ENCODE measurements at regions not wholly inside any gene's neighbourhood (a gene's known extent, or its start where the extent isn't known, plus 50 kb on each side); places are given as distances from the start of the nearest gene placed in this dataset.

DNA sequence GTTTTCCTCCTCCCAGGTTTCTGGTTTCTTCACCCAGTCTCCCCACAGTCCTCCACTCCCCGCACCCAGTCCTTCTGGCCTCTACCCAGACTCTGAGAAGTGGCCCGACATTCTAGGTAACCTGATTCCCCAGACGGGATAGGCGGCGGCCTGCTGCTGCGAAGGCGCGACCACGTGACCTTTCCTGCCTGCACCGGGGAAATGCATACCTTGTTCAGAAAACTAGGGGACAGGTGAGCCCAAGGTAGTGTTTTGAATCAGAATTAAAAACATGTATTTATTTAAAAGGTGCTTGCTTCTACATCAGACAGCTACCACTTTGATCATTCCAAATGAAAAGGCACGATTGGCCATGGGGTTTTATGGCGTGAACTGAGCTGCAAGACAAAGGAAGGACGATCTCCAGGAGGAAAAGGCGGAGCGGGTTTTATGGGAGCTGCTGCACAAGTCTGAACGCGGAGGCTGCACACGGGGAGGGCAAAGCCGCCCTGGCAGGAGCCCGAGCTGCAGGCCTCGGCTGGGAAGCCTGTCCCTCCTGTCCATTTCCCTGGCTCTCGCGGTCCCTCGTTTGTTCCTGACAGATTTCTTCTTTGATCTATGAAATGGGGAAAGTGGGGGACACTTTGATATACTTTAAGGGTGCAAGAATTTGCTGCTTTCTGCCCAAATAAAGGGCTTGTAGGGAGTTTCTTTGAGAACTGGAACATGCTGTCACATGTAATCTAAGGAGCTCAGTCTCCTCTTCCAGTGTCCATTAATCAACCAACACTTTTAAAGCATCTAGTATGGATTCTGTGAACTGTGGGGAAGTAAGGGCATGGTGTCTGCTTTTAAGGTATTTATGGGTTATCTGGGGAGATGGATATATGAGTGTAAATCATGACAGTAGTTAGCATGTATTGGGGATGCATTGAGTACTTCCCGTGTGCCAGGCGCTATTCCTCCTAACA is 150.9 kb downstream of the SPRY1 start:
- H3K36me3 Mint-ChIP-seq (ENCODE audit: low read depth): no peaks in the 10 kb centered on the region
- peaks cover 6% of the 10 kb centered on the region for H3K27me3 Mint-ChIP-seq (ENCODE audit: insufficient read depth)
- no peak overlapping the region for H3K27ac Mint-ChIP-seq
- no peak for TF ChIP-seq CTCF (IDR thresholded peaks at IDR 0.05)
- no peaks in the 10 kb centered on the region for H3K9me3 Mint-ChIP-seq
- no peaks in the 10 kb centered on the region for H3K4me1 Mint-ChIP-seq (ENCODE audit: low read depth)
- DNase-seq: no peak
- H3K4me3 Mint-ChIP-seq: no peak overlapping the region

DNA sequence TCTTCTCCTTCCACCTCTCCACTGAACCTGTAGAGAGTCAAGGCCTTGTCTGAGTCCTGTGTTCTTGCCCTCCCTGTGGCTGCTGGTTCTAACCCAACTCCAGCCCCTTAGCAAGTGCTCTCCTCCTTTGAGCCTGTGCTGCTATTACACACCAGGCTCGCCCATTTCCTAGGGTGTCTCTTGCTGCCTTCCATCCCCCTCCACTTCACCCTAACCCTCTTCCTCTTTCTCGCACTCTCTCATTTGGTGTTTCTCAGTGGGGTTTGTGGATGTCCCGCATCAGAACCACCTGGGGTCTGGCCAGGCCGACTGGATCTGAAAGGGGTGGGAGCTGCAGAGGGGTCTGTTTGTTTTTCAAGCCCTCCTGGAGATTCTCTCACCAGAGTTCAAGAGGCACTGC is 156.7 kb downstream of the SPRY1 start:
- DNase-seq: no peak
- no peaks in the 10 kb centered on the region for H3K9me3 Mint-ChIP-seq
- no peak overlapping the region for H3K27ac Mint-ChIP-seq
- no peaks in the 10 kb centered on the region for H3K36me3 Mint-ChIP-seq (ENCODE audit: low read depth)
- TF ChIP-seq CTCF (IDR thresholded peaks at IDR 0.05): no peak
- H3K27me3 Mint-ChIP-seq (ENCODE audit: insufficient read depth): peaks cover 4% of the 10 kb centered on the region; the same call in 1 of the 2 replicates
- no peak overlapping the region for H3K4me3 Mint-ChIP-seq
- peaks cover 23% of the 10 kb centered on the region for H3K4me1 Mint-ChIP-seq (ENCODE audit: low read depth)

- Mint-ChIP-seq H3K27ac (no peak overlapping the region), H3K4me3 (no peak overlapping the region)
Observed at GRCh38 chr4:123553733-123554637, 157.4 kb downstream of the SPRY1 start.

GRCh38 chr4:123554801-123555232 is 158.2 kb downstream of the SPRY1 start:
- no peak for DNase-seq
- Mint-ChIP-seq H3K36me3 (ENCODE audit: low read depth) (no peaks in the 10 kb centered on the region), H3K4me1 (ENCODE audit: low read depth) (peaks cover 31% of the 10 kb centered on the region), H3K27me3 (ENCODE audit: insufficient read depth) (peaks cover 4% of the 10 kb centered on the region; the same call in 1 of the 2 replicates), H3K4me3 (no peak overlapping the region), H3K9me3 (no peaks in the 10 kb centered on the region), H3K27ac (no peak overlapping the region)
- TF ChIP-seq CTCF (IDR thresholded peaks at IDR 0.05): no peak

More at GRCh38 chr4:123553733-123554637, 157.4 kb downstream of the SPRY1 start:
- H3K27me3 Mint-ChIP-seq (ENCODE audit: insufficient read depth): peaks cover 4% of the 10 kb centered on the region; the same call in 1 of the 2 replicates
- no peak for TF ChIP-seq CTCF (IDR thresholded peaks at IDR 0.05)
- H3K36me3 Mint-ChIP-seq (ENCODE audit: low read depth): no peaks in the 10 kb centered on the region
- no peaks in the 10 kb centered on the region for H3K9me3 Mint-ChIP-seq
- no peak for DNase-seq
- peaks cover 23% of the 10 kb centered on the region for H3K4me1 Mint-ChIP-seq (ENCODE audit: low read depth)

GRCh38 chr4:123555233-123555806 is 158.7 kb downstream of the SPRY1 start:
- Mint-ChIP-seq H3K36me3 (ENCODE audit: low read depth) (no peaks in the 10 kb centered on the region), H3K4me1 (ENCODE audit: low read depth) (peaks cover 36% of the 10 kb centered on the region), H3K4me3 (no peak overlapping the region), H3K27ac (no peak overlapping the region), H3K27me3 (ENCODE audit: insufficient read depth) (peaks cover 4% of the 10 kb centered on the region; the same call in 1 of the 2 replicates), H3K9me3 (no peaks in the 10 kb centered on the region)
- no peak for DNase-seq
- no peak for TF ChIP-seq CTCF (IDR thresholded peaks at IDR 0.05)
